ENCODE measurements at regions not wholly inside any gene's neighbourhood (a gene's known extent, or its start where the extent isn't known, plus 50 kb on each side); places are given as distances from the start of the nearest gene placed in this dataset.

GRCh38 chr10:34028936-34029335 is 694.5 kb upstream of the NRP1 start:
- no peak overlapping the region for H3K27ac ChIP-seq
- peaks cover 0 to 11% (median 7%) of the 10 kb centered on the region in 4 donors for H3K4me1 ChIP-seq
- no peaks in the 10 kb centered on the region for H3K36me3 ChIP-seq
- H3K27me3 ChIP-seq, result no peaks in the 10 kb centered on the region
- H3K4me3 ChIP-seq, result no peak overlapping the region
- intact Hi-C loops (cut with DNase I; ENCODE audit: low total_unique reads), result no loop called here
- TF ChIP-seq POLR2A (IDR thresholded peaks at IDR 0.05) (no peak), POLR2AphosphoS5 (IDR thresholded peaks at IDR 0.05) (no peak), CTCF (IDR thresholded peaks at IDR 0.05) (no peak), EP300 (IDR thresholded peaks at IDR 0.05) (no peak)
- peaks cover 0 to 5% (median 0%) of the 10 kb centered on the region in 4 donors for H3K9me3 ChIP-seq
- no peak for DNase-seq
- 88 to 100% (median 95%) methylated on average over 3 of the region's 3 CpGs for WGBS, 5 donors

DNA sequence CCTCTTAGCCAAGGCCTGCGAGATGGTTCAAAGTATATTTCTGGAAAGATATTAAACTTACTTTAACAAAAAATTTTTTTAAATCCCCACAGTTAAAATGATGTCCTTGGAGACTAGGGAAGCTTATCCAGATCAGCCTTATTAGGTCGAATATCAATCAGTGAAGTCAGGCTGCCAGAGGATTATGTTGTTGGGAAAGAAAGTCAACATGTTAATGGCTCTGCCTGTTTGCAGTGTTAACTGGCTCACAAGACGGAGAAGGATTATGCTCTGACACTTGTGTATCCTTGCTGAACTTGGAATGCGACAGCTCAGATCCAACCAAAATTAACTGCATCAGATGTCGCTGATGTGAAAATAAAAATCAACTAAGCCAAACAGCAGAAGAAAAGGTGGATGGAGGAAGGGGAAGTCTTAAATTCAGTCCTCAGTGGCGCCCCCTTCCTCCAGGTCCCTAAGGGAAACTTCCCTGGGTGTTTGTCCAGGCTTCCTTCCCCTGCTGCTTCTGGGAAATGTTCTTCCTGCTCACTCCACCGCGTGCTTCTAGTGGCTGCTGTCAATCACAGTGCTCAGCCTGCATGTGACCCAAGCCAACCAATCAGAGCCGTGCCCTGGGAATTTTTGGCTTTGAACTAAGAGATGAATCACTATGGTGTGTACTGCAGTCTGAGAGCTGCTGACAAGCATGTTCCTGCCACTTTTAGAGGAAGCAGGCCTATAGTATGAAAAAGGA is 690.4 kb upstream of the NRP1 start:
- intact Hi-C loops (cut with DNase I; ENCODE audit: low total_unique reads), result no loop called here
- Histone ChIP-seq H3K27me3 (no peaks in the 10 kb centered on the region), H3K9me3 (peaks cover 0 to 5% (median 0%) of the 10 kb centered on the region in 4 donors), H3K4me1 (peaks cover 0 to 11% (median 1%) of the 10 kb centered on the region in 4 donors), H3K4me3 (no peak overlapping the region), H3K36me3 (no peaks in the 10 kb centered on the region), H3K27ac (no peak overlapping the region)
- TF ChIP-seq POLR2A (IDR thresholded peaks at IDR 0.05) (no peak), EP300 (IDR thresholded peaks at IDR 0.05) (no peak), CTCF (IDR thresholded peaks at IDR 0.05) (no peak), POLR2AphosphoS5 (IDR thresholded peaks at IDR 0.05) (no peak)
- WGBS, 5 donors, result 50 to 56% (median 53%) methylated on average over 7 to 9 of the region's 9 CpGs
- DNase-seq, result peak in 1 of 2 donors; percentile 31

DNA sequence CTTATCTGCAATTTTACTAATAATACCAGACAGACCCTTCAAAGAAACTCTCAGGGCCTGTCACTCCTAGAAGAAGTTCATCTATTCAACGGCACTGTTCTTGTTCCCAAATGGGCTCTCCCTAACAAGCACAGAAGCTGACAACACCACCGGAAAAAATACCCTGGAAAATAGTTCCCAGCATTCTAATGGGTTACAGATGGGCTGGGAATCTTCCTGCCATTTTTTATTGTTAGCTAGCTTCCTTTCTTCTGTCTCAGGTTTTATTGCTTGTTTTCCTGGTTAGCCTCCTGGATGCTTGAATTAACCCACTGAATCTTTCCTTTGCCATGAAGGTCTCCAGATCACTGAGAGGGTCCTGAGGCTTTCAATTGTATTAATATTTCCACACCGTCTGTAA is 689.8 kb upstream of the NRP1 start:
- Histone ChIP-seq H3K9me3 (peaks cover 0 to 5% (median 0%) of the 10 kb centered on the region in 4 donors), H3K36me3 (no peaks in the 10 kb centered on the region), H3K27ac (no peak overlapping the region), H3K27me3 (no peaks in the 10 kb centered on the region), H3K4me1 (peaks cover 0 to 11% (median 1%) of the 10 kb centered on the region in 4 donors), H3K4me3 (no peak overlapping the region)
- DNase-seq, result no peak
- intact Hi-C loops (cut with DNase I; ENCODE audit: low total_unique reads), result no loop called here
- no peak for TF ChIP-seq POLR2AphosphoS5 (IDR thresholded peaks at IDR 0.05)
- no peak for TF ChIP-seq CTCF (IDR thresholded peaks at IDR 0.05)
- no peak for TF ChIP-seq EP300 (IDR thresholded peaks at IDR 0.05)
- no peak for TF ChIP-seq POLR2A (IDR thresholded peaks at IDR 0.05)
- WGBS, 5 donors, result 62 to 80% (median 70%) methylated on average over 3 of the region's 3 CpGs

- intact Hi-C loops (cut with DNase I; ENCODE audit: low total_unique reads), result no loop called here
- Histone ChIP-seq H3K4me3 (no peak overlapping the region), H3K27me3 (no peaks in the 10 kb centered on the region), H3K4me1 (peaks cover 0 to 11% (median 1%) of the 10 kb centered on the region in 4 donors), H3K9me3 (peaks cover 0 to 5% (median 0%) of the 10 kb centered on the region in 4 donors), H3K27ac (no peak overlapping the region), H3K36me3 (no peaks in the 10 kb centered on the region)
- TF ChIP-seq CTCF (IDR thresholded peaks at IDR 0.05), result no peak
- TF ChIP-seq POLR2AphosphoS5 (IDR thresholded peaks at IDR 0.05), result no peak
- no peak for TF ChIP-seq EP300 (IDR thresholded peaks at IDR 0.05)
- TF ChIP-seq POLR2A (IDR thresholded peaks at IDR 0.05), result no peak
- DNase-seq, result peak in 1 of 2 donors; percentile 8
- WGBS, 5 donors, result 77 to 85% (median 80%) methylated on average over 5 to 6 of the region's 6 CpGs
Observed at GRCh38 chr10:34022195-34022594, 687.7 kb upstream of the NRP1 start.

All from stomach (tissue), 8 donors.